ENCODE measurements at regions not wholly inside any gene's neighbourhood (a gene's known extent, or its start where the extent isn't known, plus 50 kb on each side); places are given as distances from the start of the nearest gene placed in this dataset.
A peak's percentile ranks its signal among the peaks of the same experiment; 100 is the strongest.

- in situ Hi-C loops (cut with MboI), result no loop called here
- Histone ChIP-seq H4K20me1 (ENCODE audit: insufficient read depth) (no peaks in the 10 kb centered on the region), H3K4me3 (no peak overlapping the region), H3F3A (ENCODE audit: insufficient read depth) (no peaks in the 10 kb centered on the region), H3K4me2 (ENCODE audit: unreplicated experiment) (no peak overlapping the region), H3K27me3 (replicated peaks; ENCODE audit: insufficient read depth) (no peaks in the 10 kb centered on the region), H3K27ac (no peak overlapping the region), H3K9ac (no peak overlapping the region), H3K36me3 (ENCODE audit: low read depth) (no peaks in the 10 kb centered on the region), H3K9me3 (ENCODE audit: low read depth) (no peaks in the 10 kb centered on the region), H3K79me2 (ENCODE audit: insufficient read depth) (no peaks in the 10 kb centered on the region), H2AFZ (no peak overlapping the region), H3K4me1 (ENCODE audit: insufficient read depth) (no peaks in the 10 kb centered on the region), H3K9me2 (ENCODE audit: insufficient read depth) (no peaks in the 10 kb centered on the region)
- no peak for DNase-seq
- TF ChIP-seq EZH2phosphoT487 (IDR thresholded peaks at IDR 0.05; ENCODE audit: insufficient read depth, low read depth) (no peak), EZH2 (IDR thresholded peaks at IDR 0.05; ENCODE audit: insufficient read depth, poor library complexity, severe bottlenecking) (no peak)
- WGBS, 2 experiments (ENCODE audit: low coverage in 1 of 2, low lambda C conversion rate in 2 of 2, missing lambda C conversion rate in 2 of 2), result 20 to 23% methylated on average over 6 of the region's 6 CpGs
Observed at GRCh38 chr5:130289132-130290088, 385.1 kb downstream of the CHSY3 start.

- H3K36me3 ChIP-seq (ENCODE audit: low read depth), result no peaks in the 10 kb centered on the region
- H3F3A ChIP-seq (ENCODE audit: insufficient read depth), result no peaks in the 10 kb centered on the region
- H3K4me3 ChIP-seq, result no peak overlapping the region
- DNase-seq, result no peak
- no peaks in the 10 kb centered on the region for H3K27me3 ChIP-seq (replicated peaks; ENCODE audit: insufficient read depth)
- H3K9me2 ChIP-seq (ENCODE audit: insufficient read depth), result no peaks in the 10 kb centered on the region
- H3K9me3 ChIP-seq (ENCODE audit: low read depth), result no peaks in the 10 kb centered on the region
- in situ Hi-C loops (cut with MboI), result no loop called here
- H4K20me1 ChIP-seq (ENCODE audit: insufficient read depth), result no peaks in the 10 kb centered on the region
- no peak for TF ChIP-seq EZH2 (IDR thresholded peaks at IDR 0.05; ENCODE audit: insufficient read depth, poor library complexity, severe bottlenecking)
- H3K27ac ChIP-seq, result no peak overlapping the region
- H3K9ac ChIP-seq, result no peak overlapping the region
- no peak overlapping the region for H2AFZ ChIP-seq
- no peak overlapping the region for H3K4me2 ChIP-seq (ENCODE audit: unreplicated experiment)
- no peaks in the 10 kb centered on the region for H3K4me1 ChIP-seq (ENCODE audit: insufficient read depth)
- H3K79me2 ChIP-seq (ENCODE audit: insufficient read depth), result no peaks in the 10 kb centered on the region
Observed at GRCh38 chr5:130287438-130287837, 383.2 kb downstream of the CHSY3 start.

GRCh38 chr5:130286971-130287370 is 382.7 kb downstream of the CHSY3 start:
- WGBS, 2 experiments (ENCODE audit: low coverage in 1 of 2, low lambda C conversion rate in 2 of 2, missing lambda C conversion rate in 2 of 2), result 19 to 22% methylated on average over 2 of the region's 2 CpGs
- in situ Hi-C loops (cut with MboI), result no loop called here

GRCh38 chr5:130282049-130282448 is 377.8 kb downstream of the CHSY3 start:
- H3K9ac ChIP-seq, result no peak overlapping the region

More at GRCh38 chr5:130286971-130287370, 382.7 kb downstream of the CHSY3 start:
- Histone ChIP-seq H3K36me3 (ENCODE audit: low read depth) (no peaks in the 10 kb centered on the region), H3K79me2 (ENCODE audit: insufficient read depth) (no peaks in the 10 kb centered on the region), H3K9me2 (ENCODE audit: insufficient read depth) (no peaks in the 10 kb centered on the region), H4K20me1 (ENCODE audit: insufficient read depth) (no peaks in the 10 kb centered on the region), H3K27ac (no peak overlapping the region), H3K27me3 (replicated peaks; ENCODE audit: insufficient read depth) (no peaks in the 10 kb centered on the region), H3K4me2 (ENCODE audit: unreplicated experiment) (no peak overlapping the region), H3K9me3 (ENCODE audit: low read depth) (no peaks in the 10 kb centered on the region), H3K4me3 (no peak overlapping the region), H3K9ac (no peak overlapping the region), H3F3A (ENCODE audit: insufficient read depth) (no peaks in the 10 kb centered on the region), H2AFZ (no peak overlapping the region), H3K4me1 (ENCODE audit: insufficient read depth) (no peaks in the 10 kb centered on the region)
- no peak for TF ChIP-seq EZH2 (IDR thresholded peaks at IDR 0.05; ENCODE audit: insufficient read depth, poor library complexity, severe bottlenecking)
- TF ChIP-seq EZH2phosphoT487 (IDR thresholded peaks at IDR 0.05; ENCODE audit: insufficient read depth, low read depth), result no peak
- no peak for DNase-seq

More at GRCh38 chr5:130282049-130282448, 377.8 kb downstream of the CHSY3 start:
- no peaks in the 10 kb centered on the region for H3F3A ChIP-seq (ENCODE audit: insufficient read depth)
- H3K27ac ChIP-seq, result no peak overlapping the region
- H3K79me2 ChIP-seq (ENCODE audit: insufficient read depth), result no peaks in the 10 kb centered on the region
- H3K4me1 ChIP-seq (ENCODE audit: insufficient read depth), result no peaks in the 10 kb centered on the region
- H3K36me3 ChIP-seq (ENCODE audit: low read depth), result no peaks in the 10 kb centered on the region
- no peaks in the 10 kb centered on the region for H4K20me1 ChIP-seq (ENCODE audit: insufficient read depth)
- H3K9me2 ChIP-seq (ENCODE audit: insufficient read depth), result no peaks in the 10 kb centered on the region
- no peak overlapping the region for H3K4me3 ChIP-seq
- peak; percentile 1 for DNase-seq
- WGBS, 2 experiments (ENCODE audit: low coverage in 1 of 2, low lambda C conversion rate in 2 of 2, missing lambda C conversion rate in 2 of 2), result 0 to 5% methylated on average over 1 of the region's 1 CpG
- H3K27me3 ChIP-seq (replicated peaks; ENCODE audit: insufficient read depth), result no peaks in the 10 kb centered on the region
- H3K9me3 ChIP-seq (ENCODE audit: low read depth), result peaks cover 5% of the 10 kb centered on the region
- TF ChIP-seq EZH2phosphoT487 (IDR thresholded peaks at IDR 0.05; ENCODE audit: insufficient read depth, low read depth) (no peak), EZH2 (IDR thresholded peaks at IDR 0.05; ENCODE audit: insufficient read depth, poor library complexity, severe bottlenecking) (no peak)
- H2AFZ ChIP-seq, result no peak overlapping the region
- H3K4me2 ChIP-seq (ENCODE audit: unreplicated experiment), result no peak overlapping the region
- in situ Hi-C loops (cut with MboI), result no loop called here

Data from GM23248 (cell line).